Cerebellar cortex (tissue), 1 donor: ENCODE measurements at regions not wholly inside any gene's neighbourhood (a gene's known extent, or its start where the extent isn't known, plus 50 kb on each side); places are given as distances from the start of the nearest gene placed in this dataset.
"Not testable (repeated sequence)": the region's sequence is repeated elsewhere in the genome, so short reads cannot be mapped to it uniquely, and the experiment has no call there.

Experiments used
- DNase-seq: peaks from one replicate; pipeline ENCODE4 v3.0.0-alpha.2; 2015; ENCODE audit warnings: low spot score

DNA sequence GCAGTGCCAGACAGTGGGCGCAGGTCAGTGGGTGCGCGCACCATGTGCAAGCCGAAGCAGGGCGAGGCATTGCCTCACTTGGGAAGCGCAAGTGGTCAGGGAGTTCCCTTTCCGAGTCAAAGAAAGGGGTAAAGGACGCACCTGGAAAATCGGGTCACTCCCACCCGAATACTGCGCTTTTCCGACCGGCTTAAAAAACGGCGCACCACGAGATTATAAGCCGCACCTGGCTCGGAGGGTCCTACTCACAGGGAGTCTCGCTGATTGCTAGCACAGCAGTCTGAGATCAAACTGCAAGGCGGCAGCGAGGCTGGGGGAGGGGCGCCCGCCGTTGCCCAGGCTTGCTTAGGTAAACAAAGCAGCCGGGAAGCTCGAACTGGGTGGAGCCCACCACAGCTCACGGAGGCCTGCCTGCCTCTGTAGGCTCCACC, 77.9 kb downstream of the NR4A2 start:
- DNase-seq: not testable (repeated sequence)

DNA sequence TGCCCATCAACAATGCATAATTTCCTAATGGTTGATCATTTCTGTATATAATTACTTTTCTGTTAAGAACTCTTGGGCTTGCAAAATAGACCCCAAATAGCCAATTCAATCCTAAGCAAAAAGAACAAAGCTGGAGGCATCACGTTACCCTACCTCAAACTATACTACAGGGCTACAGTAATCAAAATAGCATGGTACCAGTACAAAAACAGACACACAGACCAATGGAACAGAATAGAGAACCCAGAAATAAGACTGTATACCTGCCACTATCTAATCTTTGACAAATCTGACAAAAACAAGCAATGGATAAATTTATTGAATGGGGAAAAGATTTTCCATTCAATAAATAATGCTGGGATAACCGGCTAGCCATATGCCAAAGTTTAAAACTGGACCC, 78.8 kb downstream of the NR4A2 start:
- DNase-seq: no peak

DNA sequence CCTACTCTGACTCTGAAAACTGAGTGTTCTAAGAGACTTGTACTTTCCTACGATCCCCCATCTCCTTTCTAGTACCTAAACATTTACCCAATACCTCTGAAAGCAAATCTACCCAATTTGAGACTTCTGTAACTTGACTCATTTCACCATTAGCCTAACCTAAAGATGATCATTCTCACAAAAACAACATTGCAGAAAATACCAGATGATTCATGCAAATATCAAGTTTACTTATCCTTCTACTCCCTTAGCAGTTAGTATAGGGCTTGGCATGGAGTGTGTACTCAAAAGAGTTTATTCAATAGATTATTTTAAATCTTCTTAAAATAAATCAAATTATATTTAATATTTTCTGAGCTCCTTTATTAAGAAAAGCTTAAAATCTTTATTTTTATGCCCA, 89.6 kb downstream of the NR4A2 start:
- no peak for DNase-seq

DNA sequence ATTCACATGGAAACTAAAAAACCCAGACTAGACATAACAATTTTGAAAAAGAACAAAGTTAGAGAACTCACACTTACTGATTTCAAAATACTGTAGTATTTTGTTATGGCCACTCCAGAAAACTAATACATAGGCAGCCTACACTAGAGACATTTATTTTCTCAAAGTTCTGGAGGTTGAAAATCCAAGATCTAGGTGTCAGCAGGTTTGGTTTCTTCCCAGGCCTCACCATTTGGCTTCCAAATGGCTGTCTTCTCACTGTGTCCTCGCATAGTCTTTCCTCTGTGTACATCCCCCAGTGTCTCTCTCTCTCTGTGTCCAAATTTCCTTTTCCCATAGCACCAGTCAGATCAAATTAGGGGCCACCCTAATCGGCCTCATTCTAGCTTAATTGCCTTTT, 95.0 kb downstream of the NR4A2 start:
- no peak for DNase-seq

DNA sequence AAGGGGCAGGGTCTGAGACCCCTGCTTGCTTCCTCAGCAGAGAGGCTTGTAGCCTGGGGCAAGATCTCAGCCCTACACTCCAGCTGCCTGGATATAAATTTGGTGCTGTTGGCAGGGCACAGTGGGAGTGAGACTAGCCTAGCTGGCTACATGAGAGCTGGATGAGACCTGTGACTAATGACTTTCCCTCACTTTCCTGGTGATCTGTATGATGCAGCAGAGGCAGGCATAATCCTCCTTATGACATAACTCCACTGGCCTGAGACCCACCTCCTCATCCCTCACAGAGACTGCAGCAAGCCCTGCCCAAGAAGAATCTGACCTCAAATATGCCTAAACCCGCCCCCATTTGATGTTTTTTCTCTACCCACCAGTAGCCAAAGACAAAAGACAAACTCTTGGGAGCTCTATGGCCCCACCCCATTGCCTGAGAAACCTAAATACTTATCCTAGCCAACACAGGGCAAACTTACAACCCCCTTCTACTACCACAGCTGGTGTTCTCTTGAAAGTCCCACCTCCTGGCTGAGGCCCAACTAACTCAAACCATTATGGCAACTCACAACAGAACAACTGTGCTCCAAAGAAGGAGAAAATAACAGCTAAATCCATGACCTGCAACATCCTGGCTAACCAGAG, 102.7 kb downstream of the NR4A2 start:
- DNase-seq: no peak

DNA sequence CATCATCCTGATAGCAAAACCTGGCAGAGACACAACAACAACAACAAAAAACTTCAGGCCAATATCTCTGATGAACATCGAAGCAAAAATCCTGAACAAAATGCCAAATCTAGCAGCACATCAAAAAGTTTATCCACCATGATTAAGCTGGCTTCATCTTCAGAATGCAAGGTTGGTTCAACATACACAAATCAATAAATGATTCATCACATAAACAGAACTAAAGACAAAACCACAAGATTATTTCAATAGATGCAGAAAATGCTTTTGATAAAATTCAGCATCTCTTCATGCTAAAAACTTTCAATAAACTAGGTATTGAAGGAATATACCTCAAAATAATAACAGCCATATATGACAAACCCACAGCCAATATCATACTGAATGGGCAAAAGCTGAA, 109.2 kb downstream of the NR4A2 start:
- DNase-seq: not testable (repeated sequence)

DNA sequence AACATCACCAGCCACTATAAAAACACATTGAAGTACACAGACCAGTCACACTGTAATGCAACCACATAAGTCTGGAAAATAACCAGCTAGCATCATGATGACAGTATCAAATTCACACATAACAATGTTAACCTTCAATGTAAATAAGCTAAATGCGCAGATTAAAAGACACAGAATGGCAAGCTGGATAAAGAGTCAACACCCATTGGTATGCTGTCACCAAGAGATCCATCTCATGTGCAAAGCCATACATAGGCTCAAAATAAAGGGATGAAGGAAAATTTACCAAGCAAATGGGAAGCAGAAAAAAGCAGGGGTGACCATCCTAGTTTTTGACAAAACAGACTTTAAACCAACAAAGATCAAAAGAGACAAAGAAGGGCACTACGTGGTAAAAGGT, 110.8 kb downstream of the NR4A2 start:
- DNase-seq: no peak

DNA sequence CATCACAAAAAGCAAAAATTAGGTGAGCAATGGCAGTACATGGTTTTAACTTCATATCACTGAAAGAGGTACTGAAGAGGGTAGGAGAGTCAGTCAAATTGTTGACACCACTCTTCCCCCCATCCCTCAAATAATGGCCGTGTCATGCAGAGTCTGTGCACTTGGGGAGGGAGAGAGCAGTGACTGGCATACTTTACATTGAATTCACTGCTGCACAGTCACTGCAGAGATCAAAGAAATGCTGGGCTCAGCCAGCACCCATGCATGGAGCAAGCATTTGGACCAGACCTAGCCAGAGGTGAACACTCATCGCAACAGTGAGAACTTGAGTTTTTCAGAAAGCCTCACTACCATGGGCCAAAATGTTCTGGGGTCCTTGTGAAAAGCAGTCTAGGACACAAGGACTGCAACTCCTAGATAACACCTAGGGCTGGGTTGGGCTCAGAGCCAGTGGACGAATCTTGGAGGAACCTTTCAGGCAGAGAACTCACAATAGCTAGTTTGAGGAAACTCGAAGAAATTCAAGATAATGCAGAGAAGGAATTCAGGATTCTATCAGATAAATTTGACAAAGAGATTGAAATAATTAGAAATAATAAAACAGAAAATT, 112.9 kb downstream of the NR4A2 start:
- DNase-seq: no peak

DNA sequence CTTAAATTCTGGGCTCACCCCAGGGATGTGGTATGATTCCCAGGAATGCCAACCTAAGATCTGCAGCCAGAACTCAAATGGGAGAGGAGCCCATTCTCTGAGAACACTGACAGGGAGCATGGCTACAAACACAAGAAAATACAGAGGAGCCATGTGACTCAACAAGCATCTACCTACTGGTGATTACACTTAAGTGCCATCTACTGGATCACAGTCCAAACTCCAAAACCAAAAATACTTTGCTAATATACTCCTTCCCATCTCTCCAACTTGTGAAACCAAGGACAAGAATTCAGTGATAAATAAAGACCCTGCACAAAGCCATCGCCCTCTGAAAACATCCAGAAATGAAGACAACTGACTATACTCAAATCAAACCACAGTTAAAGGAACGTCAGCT, 116.9 kb downstream of the NR4A2 start:
- DNase-seq: no peak

DNA sequence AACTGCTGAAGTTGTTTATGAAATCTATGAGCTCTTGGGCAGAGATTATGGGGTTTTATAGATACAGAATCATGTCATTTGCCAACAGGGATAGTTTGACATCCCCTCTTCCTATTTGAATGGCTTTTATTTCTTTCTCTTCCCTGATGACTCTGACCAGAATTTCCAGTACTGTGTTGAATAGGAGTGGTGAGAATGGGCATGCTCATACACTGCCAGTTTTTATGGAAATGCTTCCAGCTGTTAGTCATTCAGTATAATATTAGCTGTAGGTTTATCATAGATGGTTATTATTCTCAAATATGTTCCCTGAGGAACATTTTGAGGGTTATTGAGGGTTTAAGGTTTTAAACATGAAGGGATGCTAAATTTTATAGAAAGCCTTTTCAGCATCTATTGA, 121.2 kb downstream of the NR4A2 start:
- DNase-seq: no peak

DNA sequence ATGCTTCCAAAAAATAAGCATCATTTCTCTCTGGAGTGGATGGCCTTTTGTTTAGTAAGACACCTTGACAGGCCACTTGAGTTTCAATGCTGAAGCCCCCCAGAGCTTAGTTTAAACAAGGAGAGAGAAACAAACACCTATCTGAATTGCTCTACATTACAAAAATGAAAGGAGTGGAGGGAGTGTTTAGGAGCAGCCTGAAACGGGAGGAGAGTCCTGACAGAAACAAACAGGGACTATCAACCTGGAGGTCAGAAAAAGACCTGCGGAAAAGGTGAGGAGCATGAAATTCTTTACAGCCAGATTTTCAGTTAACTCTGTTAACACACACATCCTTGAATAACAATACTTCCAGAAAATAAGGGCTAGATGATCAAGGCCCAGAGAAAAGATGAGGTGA, 126.2 kb downstream of the NR4A2 start:
- no peak for DNase-seq

DNA sequence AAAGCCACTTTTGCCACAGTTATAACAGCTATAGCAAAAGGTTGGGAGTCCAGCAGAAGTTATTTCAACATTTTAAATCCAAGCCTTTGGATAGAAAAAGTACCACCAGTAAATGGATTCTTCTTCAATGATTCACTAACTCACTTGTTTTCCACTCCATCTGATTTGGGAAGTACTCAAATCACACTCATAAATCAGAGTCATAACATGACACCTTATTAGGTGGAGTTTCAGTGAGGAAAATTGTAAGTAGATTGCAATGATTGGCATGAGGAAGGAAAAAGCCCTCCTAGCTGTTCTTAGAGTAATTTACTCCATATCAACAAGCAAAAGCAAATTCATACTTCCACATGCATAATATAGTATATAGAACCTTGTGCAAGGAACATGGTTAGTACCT, 132.9 kb downstream of the NR4A2 start:
- DNase-seq: no peak

DNA sequence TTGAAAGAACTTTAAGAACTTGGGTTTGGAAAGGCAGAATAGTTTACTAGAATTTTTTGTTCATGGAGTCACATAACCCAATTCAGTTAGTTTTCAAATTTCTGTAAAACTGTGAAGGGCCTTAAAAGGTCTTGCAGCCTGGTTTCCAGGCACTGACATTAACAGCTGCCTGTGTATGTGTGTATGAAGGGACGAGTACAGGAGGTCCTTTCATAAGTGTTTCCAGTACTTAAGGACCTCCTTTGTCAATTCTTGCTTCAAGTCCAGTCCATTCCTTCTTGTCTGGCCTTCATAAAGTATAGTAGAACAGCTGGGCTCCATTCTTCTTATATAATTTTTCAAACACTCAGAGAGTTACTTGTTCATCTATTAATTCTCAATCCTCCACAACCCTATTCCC, 136.5 kb downstream of the NR4A2 start:
- no peak for DNase-seq

DNA sequence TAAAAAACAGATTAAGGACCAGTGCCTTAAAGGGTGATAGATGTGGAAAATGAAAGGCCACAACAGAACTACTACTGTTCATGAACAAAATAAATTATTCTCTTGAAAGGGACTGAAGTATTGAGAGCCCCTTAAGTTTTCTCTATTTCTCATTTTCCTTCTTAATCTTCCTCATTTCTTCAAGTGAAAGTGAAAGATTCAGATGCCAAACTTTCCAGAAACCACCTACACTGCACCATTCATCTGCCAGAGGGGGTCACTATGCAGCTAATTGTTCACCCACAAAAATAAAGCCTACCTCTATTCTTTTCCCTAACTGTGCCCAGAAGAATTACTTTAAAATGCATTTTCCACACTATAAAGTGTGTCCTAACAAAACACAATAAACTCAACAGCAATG, 140.1 kb downstream of the NR4A2 start:
- peak; percentile 3 for DNase-seq

DNA sequence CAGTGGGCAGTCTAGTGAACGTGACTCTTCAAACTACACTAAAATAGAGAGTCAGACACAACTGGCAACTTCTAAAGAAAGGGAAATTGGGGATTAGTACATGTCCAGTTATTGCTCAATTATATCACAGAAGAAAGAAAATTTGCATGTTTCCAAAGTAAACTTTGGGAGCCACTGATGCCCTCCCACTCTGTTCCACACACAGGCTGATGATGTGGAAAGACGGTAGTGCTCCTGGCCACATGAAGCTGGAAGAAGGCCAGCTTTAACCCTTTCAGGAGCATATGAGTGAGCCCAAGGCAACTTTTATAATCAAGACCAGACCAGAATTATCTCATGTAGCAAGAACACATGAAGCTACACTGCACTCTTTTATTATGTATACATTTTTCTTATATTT, 141.0 kb downstream of the NR4A2 start:
- DNase-seq: no peak

DNA sequence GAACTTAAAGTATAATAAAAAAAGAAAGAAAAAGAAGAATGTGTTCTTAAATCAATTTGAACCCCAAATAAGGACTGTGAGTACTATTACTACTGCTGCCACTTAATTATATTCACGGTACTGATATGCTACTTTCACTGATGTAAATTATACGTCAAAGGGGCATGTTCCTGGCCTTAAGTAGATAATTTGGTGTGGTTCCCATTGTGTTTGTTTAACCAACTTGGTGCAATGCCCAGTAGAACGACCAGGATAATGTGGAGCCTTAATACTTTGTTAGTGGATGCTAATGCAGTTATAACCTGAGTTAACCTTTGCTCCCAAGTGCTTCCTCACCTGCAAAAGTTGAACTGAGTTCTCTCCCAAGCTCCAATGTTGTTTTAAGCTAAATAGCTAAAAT, 142.0 kb downstream of the NR4A2 start:
- DNase-seq: no peak

DNA sequence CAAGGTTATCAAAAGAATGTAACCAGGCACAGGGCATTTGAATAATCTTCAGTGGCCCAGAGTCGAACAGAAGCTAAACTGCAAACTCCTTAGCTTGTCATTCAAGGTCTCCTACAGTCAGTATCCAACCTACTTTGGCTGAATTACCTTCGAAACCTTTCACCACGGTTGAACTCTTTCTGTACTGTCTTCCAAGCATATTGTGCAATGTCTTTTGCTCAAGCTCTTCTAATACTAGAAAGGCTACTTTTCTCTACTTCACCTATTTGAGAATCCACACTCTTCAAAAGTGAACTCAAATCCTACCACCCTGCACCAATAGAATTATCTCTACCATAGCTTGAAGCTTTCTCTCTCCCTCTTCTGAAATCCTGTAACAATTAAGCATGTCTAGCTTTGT, 142.9 kb downstream of the NR4A2 start:
- DNase-seq: no peak

DNA sequence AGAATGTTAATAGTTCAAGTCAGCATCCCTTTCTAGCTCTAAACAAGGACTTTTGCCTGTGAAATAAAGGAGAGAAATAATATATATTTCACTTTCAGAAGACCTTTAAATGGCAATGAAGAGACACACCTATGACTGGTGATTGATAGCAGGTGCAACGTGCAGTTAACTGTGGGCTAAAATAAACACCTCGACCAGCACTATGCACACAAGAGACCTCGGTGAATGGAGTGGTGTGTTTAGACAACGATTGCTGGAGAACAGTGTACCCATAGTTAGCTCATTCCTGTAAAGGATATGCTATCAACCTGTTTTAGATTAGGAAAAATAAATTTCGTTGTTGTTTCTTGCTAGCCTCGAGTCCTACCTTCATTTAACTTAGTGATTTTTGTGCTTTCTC, 143.4 kb downstream of the NR4A2 start:
- DNase-seq: no peak

DNA sequence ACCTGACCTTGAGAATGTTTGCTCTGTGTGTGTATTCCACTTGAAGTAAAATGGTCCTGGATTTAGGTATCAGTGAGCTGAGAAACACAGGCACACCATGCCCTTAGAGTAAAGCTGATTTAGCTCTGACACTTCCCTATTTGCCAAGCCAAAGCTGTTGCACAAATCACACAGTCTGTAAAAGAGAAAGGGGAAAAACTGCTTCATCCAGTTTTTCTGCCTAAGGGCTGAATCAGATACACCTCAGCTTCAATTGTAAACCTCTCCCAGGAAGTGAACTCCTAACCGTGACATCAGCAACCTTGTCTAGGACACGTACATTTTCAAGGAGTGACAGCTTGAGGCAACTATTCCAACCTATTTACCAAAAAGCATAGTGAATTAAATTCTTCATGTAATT, 150.4 kb downstream of the NR4A2 start:
- DNase-seq: no peak

DNA sequence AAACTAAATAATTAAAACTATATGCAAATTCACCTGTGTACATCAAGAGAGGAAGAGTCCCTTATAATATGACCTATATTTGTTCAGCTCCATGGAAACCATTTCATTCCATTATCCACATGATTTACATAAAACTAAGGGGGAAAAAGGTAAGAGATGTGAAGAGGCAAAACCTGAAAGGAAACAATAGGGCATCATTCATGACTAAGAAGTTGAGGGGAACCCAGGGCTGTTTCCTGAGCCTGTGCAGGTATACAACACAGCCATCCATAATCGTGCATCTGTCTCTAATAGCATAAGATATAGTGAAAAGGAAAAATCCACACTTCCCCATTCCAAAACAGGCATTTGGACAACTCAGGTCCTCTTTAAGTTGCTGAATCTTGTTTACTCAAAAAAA, 151.3 kb downstream of the NR4A2 start:
- no peak for DNase-seq

DNA sequence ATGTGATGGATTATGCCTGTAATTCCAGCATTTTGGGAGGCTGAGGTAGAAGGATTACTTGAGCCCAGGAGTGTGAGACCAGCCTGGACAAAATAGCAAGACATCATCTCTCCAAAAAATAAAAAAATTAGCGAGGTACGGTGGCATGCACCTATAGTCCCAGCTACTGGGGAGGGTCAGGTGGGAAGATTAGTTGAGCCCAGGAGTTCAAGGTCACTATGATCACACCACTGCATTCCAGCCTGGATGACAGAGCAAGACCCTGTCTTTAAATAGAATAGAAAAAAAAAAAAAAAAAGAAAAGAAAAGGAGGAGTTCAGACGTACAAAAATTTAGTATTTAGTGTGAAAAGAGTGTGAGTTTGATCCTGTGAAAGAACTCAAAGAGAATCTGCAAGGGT, 154.9 kb downstream of the NR4A2 start:
- no peak for DNase-seq

DNA sequence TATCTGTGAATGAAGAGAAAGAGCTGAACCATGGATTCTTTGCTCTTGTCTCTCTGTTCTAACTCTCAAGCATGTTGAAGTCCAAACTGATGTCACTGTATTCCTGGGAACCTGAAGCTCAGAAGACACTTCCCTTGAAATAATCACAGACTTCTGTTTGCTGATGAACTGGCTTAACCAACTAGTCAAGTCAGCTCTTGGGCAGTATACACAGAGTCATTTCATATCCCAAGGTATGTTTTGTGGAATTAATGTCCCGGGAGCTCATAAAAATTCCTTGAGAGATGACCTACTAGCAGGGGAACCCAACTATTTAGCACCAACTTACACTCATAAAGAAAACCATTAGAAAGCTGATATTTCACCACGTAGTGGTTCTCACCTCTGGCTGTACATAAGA, 156.6 kb downstream of the NR4A2 start:
- no peak for DNase-seq

DNA sequence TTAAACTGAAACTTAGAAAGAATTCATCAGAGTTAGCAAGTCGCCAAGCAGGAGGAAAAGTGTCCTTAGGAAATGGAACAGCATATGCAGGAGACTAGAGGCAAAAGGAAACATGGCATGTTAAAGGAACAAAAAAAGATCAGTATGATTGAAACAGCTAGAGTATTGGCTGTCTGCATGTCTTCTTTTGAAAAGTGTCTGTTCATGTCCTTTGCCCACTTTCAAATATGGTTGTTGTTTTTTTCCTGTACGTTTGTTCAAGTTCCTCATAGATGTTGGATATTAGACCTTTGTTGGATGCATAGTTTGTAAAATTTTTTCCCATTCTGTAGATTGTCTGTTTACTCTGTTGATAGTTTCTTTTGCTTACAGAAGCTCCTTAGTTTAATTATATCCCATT, 161.6 kb downstream of the NR4A2 start:
- DNase-seq: no peak

DNA sequence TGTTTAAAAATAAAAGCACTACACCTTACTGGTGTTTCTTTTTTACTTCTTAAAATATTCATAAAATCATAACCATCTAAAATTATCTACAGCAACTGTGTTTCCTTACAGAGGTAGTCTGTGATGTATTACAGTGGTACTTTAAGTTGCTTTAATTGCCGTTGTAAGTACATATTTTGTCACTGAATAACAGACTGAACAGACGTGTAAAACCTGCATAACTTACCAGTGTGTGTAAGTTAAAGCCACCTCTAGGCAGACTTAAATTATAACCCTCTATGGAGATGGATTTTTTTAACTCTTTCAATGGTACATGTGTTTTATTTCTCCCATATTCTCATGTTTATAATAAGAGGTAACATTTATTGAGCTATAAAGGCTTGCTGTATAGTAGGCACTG, 166.8 kb downstream of the NR4A2 start:
- DNase-seq: no peak
